Fibroblast of skin of scalp (primary cell): ENCODE measurements at regions not wholly inside any gene's neighbourhood (a gene's known extent, or its start where the extent isn't known, plus 50 kb on each side); places are given as distances from the start of the nearest gene placed in this dataset.
A peak's percentile ranks its signal among the peaks of the same experiment; 100 is the strongest.

Experiments used
- DNase-seq: peaks from one replicate; pipeline ENCODE4 v3.0.0-alpha.2; 2013

DNA sequence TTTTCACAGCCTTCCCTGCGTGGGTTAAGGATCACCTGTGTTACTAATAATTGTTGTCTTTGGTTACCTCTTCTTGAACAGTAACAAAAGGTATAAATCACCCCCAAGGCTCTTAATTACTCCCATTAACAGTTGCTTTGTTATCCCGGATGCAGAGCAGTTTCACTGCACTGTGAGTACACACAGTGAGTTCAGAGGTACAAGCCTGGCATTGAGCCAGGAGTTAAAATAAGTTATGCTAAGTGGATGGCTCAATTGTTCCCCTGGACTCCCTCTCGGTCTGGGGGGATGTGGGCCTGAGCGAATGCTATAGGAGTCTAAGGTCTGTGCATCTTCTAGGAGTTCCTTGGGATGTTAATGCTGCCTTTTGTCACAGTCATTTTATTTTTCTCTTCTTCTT, 258.3 kb downstream of the ATG4C start:
- no peak for DNase-seq

DNA sequence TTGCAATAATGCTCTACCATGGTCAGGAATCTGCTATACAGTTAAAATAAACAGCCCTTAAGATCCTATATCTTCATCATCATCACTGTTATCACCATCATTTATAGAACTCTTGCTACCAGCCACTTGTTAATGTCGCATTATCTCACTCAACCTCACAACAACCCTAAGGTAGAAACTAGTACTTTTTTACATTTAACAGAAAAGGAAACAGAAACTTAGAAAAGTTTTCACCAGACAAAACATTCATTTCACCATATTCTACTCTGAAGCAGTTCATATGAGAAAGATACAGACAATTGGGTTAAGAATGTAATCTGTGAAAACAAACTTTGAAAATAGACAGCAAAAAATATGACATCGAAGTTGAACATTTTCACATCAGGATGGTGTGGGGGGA, 262.6 kb downstream of the ATG4C start:
- DNase-seq: no peak

DNA sequence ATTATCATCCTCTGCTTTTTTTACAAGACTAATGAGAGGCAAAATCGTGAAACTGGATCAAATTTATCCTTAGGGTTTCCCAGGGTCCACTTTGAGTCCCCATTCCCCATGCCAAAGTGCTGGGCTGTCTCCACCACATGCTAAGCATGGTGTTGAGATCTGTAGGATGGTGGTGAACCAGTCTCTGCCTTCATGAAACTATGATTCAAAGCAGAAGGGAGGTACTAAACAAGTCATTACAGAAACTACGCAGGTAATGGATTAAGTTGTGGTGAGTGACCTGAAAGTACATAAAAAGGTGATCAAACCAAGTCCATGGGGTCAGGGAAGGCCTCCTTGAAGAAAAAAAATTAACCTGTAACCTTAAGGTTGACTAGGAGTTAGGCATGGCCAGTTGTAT, 265.2 kb downstream of the ATG4C start:
- DNase-seq: no peak

DNA sequence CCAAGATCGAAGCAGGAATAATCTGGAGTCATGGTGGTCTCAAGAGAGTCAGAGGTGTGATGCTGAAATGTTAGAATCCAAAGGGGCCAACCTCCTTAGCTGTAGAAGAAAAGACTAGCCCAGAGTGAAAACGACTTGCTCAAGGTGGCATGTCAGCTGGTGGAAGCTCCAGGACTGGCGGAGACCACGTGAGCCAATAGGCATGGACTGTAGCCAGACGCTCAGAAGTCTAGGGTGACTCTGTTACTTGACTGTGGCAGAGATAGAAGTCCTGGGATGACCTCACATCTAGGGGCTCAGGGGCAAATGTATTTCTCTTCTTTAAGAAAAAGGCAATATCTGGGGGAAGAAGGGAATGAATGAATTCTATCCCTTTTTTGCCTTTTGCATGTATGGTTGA, 267.4 kb downstream of the ATG4C start:
- no peak for DNase-seq

DNA sequence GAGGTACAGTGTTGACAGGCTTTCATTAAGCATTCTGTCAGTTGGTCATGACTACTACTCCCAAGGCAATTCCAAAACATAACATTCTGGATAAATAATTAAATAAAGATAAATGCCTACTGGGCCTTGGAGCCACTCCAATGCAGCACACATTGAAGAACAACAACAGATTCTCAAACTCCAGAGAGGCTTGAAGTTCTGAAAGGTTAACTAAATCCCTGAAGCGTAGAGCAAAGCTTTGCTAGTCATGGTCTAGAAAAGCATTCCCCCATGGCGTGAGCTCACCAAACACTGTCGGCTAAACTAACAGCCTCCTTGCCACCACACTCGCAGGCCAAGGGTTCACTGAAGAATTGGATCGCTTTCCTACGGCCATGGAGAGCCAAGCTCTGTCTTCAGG, 268.0 kb downstream of the ATG4C start:
- no peak for DNase-seq

DNA sequence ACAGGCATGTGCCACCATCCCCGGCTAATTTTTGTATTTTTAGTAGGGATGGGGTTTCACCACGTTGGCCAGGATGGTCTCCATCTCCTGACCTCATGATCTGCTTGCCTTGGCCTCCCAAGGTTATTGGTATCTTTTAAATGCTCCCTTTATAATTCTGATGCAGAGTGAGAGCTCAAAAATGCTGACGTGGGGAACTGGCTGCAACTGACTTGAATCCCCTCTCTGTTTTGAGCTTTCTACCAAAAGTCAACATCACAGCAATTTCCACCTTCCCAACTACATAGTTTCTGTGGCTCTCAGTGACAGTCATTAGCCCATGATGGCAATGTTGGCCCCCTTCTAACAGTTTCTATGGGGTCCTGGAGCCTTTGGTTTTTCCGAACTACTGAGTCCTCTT, 268.2 kb upstream of the FOXD3 start:
- DNase-seq: no peak

DNA sequence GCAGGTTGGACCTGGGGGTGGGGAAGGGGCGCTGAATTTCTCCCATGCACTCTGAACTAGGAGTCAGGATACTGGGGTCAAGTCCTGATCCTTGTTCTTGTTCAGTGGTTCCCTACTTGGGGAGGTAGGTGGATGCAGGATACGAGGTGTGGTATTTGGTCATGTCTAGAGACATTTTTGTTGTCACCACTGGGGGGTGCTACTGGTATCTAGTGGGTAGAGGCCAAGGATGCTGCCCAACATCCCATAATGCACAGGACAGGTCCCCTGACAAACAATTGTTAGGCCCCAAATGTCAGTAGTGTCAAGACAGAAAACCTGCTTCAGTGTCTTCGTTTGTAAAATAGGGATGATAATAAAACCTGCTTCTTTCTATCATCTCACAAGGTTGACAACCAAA, 259.0 kb upstream of the FOXD3 start:
- DNase-seq: no peak

DNA sequence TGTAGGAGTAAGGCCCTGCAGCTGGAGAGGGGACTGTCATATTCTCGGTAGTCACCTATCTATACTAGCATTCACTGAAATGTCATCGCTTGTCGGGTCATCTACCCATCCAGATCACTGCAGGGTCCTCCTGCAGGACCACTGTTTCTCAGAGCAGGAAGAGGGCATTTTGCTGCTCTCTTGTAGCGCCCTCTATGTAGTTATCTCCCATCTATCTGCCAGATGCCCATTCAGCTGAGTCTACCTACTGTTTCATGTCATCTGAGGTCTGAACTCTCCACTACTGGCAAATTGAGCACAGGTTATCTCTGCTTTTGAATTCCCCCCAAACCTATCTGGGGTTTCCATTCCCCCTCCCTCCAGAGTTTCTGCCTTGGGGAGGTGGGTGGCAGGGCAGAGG, 258.2 kb upstream of the FOXD3 start:
- DNase-seq: no peak

DNA sequence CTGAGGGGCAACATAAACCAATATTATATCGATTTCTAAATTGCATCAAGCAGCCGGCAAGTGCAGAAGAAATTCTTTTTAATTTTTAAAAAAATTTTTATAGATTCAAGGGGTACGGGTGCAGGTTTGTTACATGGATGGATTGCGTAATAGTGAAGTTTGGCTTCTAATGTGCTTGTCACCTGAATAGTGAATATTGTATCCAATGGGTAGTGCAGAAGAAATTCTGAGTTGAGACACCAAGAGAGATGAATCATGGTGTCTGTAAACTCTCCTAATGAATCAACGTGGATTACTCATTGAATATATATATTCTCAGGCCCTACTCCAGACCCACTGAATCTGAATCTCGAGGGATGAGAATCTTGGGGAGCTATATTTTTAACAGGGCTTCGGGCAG, 253.7 kb upstream of the FOXD3 start:
- no peak for DNase-seq

DNA sequence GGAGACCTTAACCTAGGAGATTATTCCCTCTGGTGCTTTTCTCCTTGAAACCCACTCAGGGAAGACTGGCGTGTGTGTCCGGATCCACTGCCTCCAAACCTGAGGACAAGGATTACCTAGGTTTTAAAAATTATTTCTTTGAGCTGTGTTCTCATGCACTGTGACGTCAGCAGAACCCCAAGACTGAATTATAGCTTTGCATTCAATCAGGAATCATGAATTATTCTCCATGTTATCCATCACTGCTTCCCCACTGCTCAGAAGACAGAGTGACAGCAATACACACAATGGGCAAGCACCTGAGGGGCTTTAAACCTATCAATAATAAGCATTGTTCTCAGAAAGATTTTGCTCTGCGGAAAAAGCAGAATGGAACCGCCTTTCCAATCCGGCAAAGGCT, 253.2 kb upstream of the FOXD3 start:
- DNase-seq: no peak

DNA sequence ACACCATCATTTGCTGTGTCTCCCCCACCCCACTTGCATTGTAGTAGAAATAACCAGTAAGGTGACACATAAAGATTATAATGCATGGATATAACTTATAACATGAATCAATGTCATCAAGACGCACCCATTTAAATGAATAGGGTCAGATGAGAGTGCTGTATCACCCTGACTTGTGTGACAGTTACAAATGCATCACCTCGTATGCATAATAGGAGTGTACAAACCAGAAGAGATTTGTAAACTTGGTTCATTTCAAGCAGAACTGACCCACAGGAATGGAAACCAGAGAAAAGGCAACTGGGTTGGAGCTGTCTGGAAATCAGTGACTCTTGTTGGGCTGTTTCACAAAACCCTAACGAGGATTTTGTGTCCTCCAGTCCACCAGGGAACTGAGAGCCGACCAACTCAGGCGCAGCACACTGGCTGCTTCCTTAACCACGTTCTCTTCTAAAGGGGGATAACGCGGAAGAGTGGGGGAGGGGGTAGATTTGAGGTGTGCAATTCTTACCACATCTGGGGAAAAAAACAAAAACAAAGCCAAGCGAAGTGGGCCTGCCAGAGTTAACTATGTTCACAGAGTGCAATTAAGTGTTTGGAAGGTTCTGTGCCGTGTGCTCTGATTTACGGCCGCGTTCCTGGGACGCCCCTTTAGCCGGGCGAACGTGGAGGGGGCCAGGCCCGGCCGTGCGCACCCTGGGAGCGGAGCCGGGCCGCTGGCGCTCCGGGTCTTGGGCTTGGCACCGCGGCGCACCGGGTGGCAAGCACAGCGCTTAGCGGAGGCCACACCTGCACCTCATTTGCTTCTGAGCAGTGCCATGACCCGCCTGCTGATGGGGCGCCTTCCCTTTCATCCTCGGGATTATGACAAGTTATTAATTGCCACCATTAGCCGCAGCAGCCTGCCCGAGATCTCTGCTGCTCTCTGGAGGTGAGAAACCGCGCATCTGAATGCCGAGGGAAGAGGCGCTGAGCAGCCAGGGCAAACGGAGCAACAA, 248.8 kb upstream of the FOXD3 start:
- DNase-seq: peak; percentile 2

DNA sequence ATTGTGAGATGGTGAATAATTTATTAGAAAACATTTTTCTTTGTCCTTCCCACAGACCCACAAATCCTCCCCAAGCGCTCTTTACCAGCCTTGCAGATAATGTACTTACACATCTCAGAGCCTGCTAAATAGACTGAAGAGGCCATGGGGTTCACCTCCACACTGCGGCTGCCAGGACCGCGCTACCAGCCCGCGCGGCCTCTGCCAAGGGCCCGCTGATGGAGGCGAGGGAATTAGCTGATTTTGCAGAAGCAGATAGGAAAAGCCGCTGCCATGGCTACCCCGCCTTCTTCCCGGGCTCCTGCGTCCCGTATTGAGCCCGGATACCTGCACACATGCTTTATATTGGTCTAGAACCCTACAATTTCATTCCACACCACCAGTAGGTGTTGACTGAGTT, 248.0 kb upstream of the FOXD3 start:
- no peak for DNase-seq

DNA sequence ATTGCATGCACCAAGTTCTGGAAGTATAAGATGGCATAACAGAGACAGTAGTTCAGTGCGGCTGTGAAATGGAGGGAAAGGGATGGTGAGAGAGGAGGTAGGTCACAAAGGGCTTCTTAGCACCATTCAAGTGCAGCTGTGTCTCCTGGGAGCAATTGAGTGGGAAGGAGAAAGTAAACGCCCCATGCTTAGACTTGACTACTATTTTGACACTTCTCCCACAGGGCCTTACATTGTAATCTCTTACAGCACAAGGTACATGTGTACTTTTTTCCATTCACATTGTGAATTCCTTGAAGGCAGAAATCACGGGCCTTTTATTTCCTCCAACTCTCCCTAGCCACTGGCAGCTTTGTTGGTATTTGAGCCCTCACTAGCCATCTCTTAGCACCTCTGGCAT, 239.6 kb upstream of the FOXD3 start:
- DNase-seq: no peak

DNA sequence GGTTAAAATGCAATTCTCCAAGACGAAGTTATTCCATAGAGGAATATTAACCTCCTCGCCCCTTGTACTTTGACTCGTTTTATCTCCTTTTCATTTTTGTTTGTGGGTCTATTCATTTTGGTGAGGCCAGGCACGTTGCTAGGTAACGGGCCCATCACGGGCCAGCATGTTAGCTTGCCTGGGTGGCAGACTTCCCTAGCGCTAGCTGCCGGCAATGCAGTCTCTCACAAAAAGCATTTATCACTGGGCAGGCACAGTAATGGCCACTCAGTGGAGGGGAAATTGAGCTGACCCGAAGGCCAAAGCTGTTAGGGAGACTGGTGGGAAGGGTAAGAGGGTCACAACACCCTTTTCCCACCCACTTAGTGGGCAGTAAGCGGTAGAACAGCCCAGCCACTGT, 234.4 kb upstream of the FOXD3 start:
- DNase-seq: peak; percentile 3

DNA sequence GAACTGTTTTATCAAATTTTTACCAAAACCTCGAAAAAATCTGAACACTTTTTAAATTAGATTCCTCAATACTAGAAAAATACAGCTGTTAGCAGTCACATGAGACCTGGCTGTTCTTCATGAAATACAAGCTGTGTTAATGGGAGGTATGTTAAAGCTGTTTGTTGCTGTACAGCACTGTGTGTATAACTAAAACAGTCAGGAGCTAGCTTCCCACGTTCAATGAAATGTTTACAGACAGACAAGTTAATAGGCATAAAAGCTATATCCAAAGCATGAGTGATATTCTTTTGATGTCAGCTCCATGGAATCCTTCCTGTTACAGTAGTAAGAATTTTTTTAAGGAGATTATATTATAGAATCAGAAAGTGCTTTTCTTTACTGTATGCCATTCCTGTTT, 223.2 kb upstream of the FOXD3 start:
- DNase-seq: no peak

DNA sequence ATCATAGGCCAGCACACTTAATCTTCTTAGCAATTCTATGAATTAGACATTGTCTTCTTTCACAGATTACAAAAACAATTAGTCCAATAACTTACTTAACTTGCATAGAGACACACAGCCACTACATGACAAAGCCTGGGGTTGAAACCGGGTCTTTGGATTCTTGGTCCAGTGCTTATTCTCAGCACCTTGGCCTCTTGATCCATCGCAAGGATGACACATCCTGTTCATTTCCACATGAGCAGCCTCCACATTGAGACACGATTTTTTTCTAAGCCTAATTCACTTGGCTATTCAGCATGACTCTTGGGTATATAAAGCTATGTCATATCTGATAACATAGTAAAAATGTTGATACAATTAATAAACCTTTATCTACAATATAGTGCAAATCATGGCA, 221.0 kb upstream of the FOXD3 start:
- DNase-seq: no peak

DNA sequence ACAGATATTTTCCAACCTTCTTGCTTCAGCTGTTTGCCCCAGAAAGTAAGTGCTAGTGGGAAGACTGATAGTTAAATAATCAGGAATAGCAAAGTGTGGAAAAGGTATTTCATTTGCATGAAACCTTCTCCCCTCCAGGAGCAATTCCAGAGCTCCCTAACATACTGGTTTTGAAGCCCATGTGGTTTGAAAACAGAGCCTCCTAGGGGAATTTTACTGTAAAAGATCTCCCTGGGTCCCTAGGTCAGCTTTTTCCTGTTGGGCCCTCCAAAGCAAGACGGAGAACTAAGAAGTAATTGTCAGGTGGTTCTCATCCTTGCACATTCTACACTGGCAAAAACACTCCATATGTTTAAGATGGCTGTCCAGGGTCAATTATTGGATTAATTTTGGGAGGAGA, 218.7 kb upstream of the FOXD3 start:
- no peak for DNase-seq

DNA sequence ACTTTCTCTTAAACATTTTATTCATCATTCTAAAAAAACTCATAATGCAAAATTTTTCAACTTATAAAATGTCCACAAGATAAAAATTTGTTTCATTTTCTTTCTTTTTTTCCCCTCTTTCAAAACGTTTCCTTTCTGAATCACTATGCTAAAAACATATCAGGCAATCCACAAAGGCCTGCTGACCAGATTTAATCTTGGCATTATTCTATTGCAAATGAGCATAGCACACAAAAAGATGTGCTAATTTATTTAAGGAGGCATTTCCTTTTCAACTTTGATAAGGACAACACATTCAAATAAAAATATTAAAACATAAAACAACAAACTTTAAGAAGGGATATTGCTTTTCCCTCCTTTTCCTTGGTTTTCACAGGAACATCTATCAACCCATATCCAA, 215.3 kb upstream of the FOXD3 start:
- DNase-seq: no peak

DNA sequence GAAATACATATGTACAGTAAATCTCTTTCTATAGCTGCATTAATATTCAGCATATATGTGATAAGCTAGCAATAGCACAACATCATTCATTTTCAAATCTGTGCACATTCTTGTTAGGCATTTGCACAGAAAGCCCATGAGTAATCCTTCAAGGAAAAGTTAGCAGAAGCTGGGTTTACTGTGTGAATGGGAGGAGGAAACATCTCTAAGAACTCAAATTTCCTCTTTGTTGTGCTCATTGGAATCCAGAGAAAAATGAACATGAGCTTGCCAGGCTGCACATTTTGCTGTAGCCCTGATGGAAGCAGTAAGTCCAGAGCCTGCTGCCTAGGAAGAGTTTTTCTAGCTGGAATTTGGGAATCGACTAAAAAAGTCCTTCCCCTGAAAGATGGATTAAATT, 214.2 kb upstream of the FOXD3 start:
- DNase-seq: peak; percentile 48

DNA sequence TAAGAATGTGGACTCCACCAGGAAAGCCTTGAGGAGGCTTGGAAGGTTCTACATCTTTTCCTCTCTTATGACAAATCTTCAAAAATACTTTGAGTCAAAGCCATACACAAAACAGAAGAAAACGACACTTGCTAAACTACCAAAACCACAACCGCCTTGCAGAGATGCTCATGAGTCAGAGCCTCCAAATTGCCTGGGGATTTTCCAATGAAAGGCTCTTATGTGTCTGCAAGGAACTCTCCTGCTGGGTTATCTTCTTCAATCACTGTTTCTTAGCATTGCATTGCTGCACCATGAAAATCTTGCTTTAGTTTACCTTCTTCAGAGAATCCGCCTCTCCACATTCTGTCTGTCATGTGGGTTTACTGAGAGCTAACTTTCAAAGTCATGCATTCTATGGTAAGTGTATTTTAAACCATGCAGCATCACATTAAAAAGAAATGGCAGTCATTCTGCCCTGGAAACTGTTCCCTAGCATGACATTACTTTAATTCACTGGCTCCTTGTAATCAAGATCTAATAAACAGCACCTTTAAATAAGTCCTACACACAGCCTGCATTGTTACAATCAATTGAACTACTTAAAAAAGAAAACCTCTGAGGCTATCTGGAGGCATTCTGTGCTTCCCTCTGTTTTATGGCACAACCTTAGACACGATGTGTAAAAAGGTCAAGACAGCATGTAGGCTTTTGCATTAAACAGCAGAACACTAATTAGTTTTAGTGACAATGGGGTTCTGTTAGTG, 210.0 kb upstream of the FOXD3 start:
- DNase-seq: peak; percentile 82

DNA sequence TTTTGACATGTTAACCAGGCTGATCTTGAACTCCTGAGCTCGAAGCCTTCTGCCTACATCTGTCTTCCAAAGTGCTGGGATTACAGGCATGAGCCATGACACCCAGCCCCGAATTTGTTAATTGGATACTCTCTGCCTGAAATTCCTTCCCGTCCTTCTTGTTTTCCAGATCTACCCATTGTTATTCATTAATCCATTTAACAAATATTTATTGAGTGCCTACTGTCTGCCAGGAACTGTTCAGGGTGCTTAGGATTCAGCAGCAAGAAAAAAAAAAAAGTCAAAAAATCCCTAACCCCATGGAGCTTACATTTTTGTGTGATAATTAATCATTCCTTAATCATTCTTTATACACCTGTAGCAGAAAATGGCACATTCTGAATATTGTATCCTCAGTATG, 206.8 kb upstream of the FOXD3 start:
- DNase-seq: no peak

DNA sequence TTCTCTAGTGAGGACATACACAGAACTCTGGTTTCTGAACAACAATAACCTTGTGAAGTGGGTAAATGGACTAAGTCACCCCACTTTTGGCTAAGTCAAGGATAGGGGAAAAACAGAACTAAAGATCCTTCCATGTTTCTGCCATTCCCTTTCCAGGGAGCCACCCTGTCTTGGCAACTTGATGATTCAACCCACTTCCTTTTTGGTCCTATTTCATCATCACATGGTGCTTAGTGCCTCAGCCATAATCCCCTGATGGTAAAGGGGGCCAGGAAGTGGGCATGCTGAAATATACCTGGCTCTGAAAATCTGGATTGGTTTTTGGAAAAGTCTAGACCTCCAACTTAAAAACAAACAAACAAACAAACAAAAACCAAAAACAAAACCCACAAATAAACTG, 206.4 kb upstream of the FOXD3 start:
- DNase-seq: peak; percentile 15

DNA sequence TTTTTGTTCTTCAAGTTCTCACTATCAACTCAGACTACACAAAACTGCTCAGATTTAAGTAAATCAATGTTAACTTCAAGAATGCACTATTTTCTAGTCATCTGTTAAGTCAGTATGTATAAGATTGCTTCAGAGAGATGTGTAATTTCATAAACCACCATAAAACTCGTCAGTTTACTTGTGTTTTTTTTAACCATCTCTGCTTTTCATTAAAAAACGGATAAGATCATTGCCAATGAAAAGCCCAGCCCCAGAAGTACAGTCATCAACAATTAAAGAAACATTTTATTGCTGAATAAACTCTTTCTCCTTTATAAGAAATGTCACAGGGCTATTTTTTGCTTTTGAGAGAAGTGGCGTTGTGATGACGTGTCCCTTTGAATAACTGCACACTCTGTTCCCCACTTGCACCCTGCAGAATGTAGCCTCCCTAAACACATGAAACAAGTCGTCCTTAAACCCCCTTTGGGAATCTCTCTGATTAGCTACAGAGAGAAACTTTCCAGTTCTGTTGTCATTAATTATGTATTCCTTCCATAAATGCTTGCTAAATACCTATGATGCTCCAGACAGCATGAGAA, 202.7 kb upstream of the FOXD3 start:
- peak; percentile 23 for DNase-seq

DNA sequence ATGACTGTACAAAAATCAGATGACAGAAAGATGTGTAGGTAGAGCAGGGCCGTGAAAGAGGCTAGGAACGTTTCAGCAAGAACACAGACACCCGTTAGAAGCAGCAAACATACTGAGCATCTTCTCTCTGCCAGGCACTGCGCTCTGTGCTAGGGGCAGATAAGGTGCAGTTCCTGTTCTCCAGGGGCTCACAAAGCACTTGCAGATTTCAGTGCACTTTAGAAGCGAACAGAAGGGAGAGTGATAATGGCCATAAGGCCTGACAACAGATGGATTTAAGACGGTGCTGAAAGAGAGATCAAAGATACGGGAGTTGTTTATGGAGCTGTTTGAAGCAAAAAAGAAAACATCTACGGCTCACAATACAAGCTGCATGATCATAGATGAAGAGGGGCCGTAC, 200.3 kb upstream of the FOXD3 start:
- DNase-seq: no peak
